GM19193 (cell line): ENCODE measurements at regions not wholly inside any gene's neighbourhood (a gene's known extent, or its start where the extent isn't known, plus 50 kb on each side); places are given as distances from the start of the nearest gene placed in this dataset.

Experiments
- POLR2A ChIP-seq: IDR thresholded peaks from 4 replicates; pipeline ENCODE4 v1.6.1; 2011; ENCODE audit not compliant: insufficient read depth, insufficient read length; ENCODE audit errors: extremely low read depth

DNA sequence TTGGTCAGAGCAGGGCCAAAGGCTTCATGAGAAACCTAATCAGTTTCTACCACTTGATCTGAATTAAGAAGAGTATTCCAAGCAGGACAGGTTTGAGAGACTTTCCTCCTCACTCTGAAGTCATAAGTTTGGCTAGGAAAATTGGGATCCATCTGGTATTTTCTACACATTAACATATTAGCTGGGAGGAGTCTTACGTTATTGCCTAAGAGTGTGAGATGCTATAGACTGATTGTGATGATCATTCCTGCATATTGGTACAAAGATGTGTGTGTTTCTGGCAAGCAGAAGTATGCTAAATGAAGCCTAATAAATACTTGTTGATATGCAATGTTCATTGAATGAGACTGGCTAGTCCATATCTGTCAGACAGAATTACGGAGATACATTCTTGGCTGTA is 73.5 kb upstream of the RASGRP1 start:
- TF ChIP-seq POLR2A: no peak

DNA sequence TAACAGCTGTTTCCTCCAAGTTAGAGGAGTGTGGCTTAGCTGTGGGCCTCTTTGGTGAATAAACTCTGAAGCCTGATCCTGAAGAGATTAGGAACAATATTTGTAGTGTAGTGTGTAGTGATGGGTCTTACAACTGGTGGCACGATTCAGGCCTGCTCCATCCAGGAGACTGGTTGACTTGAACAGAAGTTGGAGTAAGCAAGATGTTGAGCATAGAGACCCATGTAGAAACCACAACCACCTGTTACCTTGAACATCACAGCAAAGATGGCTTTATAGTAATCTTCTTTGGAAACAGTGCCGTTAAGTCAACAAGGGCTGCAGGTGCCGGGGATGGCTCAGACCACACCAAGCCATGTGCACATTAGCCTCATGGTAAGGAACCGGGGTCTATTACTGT is 74.2 kb upstream of the RASGRP1 start:
- TF ChIP-seq POLR2A: no peak

DNA sequence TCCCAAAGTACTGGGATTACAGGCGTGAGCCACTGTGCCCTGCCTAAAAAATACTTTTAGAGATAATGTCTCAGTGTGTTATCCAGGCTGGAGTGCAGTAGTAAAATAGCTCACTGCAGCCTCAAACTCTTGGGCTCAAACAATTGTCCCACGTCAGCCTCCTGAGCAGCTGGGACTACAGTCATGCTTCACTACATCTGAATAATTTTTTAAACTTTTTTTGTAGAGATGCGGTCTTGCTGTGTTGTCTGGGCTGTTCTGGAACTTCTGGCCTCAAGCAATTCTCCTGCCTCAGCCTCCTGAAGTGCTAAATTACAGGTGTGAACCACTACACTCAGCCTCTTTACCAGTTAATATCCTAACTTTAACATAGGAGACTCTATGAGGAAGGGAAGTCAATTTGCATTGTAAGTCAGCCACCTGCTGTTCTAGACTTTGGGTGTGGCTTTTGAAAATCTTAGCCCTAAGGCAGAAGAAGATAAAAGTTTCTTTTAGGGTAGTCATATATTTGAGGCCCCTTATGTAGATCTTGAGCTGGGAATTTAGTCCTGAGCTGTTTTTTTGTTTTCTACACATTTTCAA is 78.2 kb upstream of the RASGRP1 start:
- no peak for TF ChIP-seq POLR2A

DNA sequence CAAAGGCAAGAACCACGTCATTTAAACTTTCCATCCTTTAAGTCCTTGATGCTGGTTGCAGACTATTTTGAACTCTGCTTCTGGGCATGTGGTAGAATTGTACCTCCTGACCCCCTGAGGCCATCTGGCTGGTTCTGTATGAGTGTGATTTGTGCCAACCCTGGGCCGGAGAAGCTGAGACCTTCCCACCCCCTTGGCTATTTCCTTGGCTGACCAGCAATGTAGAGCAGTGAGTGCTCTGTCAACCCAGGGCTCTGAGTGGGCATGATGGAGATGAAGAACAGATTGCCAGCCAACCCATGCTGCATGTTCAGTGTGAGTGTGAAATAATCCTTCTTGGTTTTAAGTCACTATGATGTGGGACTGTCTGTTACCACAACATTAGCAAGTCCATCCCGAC is 82.1 kb upstream of the RASGRP1 start:
- TF ChIP-seq POLR2A: no peak

DNA sequence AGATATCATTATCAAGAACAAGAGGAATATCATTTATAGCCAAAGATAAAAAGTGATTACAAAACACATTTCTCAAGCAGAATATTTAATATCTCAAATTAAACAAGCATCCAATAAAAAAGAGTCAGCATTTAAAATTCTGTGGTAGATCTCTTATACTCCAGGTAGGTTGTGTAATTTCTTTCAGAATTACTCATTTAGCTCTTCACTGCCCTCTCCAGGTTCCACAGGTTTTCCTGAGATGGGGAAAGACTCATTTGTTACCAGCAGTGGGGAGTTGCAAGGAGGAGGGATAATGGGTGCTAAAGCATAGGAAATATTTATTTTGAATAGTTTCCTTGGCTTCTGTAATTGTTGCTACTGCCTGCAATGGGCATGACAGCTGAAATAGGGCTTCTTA is 83.1 kb upstream of the RASGRP1 start:
- no peak for TF ChIP-seq POLR2A

DNA sequence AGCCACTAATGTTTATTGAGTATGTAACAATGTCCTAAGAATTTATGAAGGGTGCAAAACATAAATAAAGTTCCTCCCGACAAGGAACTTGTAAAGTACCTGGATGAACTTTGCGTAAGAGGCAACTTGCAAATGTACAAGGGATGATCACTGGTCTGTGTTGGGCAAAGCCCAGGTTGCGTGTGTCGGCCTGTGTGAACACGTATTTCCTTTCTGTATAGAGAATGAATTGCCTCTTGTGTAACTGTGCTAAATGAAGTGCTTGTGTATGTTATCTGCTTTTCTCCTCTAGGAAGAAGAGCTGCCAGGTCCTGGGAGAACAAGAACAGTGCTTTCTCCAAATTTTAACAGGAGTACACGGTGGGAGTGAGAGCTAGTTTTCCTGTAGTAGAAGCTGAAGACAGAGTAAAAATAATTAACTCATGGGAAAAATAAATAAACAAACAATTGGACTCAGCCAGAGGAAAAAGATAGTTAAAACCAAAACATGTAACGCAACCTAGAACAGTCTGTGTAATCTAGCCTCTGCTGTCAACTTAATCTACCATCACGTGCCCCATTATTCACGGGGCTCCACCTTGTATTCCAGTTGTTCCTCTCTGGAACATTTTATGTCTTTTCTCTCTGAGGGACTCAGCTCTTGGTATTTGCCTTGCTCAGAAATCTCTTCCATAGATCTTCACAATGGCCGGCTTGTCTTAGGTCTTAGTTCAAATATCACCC is 83.7 kb upstream of the RASGRP1 start:
- TF ChIP-seq POLR2A: no peak

DNA sequence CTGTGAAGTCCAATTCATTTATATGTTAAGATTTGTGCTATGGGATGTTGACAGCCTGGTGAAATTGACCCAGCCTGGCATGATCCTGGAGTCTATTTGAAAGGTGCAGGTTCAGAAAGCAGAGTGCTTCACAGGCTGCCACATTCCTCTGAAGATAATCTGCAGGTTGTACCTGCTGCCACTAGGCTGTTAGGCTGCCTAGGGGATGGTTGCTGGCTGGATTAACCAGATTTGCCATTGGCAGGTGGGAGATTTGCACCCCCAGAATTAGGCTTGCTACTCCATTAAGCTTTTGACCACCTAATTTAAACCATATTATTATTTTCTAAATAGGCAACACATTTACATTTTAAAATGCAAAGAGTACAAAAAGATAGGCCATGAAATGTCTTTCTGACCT is 85.8 kb upstream of the RASGRP1 start:
- TF ChIP-seq POLR2A: no peak

DNA sequence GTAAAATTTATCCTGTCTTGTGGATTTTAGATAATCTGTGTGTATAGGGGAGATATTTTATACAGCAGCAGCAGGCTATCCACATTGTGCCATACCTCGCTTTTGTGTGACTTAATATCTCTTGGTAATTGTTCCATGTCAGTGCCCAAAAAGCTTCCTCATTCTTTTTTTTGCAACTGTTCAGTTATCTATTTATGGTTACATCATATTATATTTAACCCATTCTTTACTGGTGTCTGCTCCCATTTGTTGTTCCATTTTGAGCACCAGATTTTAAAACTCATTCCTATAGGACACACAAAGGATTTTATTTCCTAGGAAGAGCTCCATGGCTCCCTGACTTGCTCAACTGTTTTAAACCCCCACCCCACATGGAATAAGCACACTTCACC is 86.3 kb upstream of the RASGRP1 start:
- no peak for TF ChIP-seq POLR2A

DNA sequence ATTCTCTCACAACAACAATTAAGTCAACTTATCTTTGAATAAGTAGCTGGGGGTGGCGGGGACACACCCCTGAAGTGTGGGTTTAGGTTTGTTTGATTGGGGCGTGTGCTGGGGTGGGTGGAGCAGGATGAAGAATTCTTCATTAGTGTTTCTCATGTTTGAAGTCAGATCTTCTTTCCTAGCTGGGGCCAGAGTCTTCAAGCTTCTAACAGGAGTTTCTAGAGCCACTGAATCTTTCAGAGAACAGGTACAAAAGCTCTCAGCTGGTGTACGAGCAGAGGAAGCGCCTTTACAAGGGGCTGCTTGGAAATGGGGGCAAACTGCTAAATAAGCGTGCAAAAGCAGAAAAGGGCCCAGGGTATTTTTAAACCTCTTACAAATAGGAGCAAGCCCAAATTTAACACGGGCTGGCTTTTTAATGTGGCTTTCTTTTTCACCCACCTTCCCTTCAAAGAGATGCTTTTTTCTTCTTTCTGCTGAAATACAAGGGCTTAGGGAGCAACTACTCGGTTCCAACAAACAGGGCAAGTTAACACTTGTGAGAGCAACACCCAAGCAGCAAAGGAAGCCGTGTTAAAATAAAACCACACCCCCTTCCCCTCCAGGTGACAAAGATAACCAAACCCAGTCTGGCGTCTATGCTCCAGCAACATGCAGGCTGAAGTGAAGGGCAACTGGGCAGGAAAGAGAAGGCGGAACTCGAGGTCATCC is 86.9 kb upstream of the RASGRP1 start:
- no peak for TF ChIP-seq POLR2A

DNA sequence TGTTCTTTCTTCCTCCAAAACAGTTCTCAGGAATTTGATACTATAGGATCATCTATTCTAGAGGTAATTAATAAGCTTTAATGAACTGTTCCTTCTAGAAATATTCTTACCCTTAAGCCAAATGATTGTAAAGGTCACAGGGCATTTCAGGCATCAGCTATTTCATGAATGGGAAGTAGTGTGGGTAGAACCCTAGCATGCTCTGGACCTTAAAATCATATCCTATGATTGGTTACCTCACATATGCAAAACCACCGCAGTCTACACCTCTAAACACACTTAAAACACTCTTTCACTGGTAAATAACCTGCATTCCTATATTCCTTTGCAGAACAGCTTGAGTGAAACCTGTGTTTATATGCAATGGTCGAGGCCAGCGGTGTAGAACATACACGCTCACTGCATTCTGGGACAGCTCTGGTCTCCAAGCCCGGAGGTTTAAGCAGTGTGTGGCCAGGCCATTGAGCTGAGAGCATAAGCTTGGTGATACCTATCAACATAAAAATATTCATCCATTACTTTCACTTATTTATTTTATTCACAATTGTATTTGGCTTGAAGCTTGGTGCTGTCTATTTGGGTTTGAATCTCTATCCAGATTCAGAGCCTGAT is 87.7 kb upstream of the RASGRP1 start:
- no peak for TF ChIP-seq POLR2A

DNA sequence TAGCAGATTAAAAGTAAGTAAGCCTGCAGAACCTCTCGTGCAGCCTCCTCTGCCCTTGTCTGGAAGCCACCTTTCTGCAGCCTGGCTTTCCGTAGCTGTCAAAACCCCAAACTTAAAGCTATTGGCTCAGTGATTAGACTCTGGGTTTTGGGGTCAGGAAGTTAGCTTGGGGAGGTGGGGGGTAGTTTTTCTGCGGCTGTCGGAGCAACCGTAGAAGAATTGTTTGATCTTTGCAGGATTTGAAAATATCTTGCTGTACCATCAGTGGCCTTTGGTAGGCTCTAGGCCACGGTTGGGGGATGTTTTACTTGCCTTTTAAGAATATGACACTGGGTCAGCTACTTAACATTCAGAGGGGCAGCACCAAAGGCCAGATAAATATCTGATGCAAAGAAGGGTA is 88.4 kb upstream of the RASGRP1 start:
- no peak for TF ChIP-seq POLR2A

DNA sequence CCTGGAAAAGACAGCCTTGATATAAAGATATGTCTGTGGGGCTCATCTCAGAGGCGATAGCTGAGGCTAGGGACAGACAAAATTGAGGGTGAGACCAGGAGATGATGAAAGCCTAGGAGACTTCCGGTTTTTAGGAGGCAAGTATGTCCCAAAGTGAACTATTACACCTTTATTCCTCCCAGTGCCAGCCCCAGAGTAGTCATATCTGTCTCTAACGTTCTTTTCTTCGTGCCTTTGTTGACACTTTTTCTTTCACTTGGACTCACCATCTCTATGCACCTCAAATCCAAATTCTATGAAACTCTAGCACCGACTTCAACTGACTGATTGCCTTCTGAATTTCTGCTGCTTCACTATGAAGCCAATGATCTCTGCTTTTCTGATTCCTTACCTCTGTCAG is 93.8 kb upstream of the RASGRP1 start:
- TF ChIP-seq POLR2A: no peak

DNA sequence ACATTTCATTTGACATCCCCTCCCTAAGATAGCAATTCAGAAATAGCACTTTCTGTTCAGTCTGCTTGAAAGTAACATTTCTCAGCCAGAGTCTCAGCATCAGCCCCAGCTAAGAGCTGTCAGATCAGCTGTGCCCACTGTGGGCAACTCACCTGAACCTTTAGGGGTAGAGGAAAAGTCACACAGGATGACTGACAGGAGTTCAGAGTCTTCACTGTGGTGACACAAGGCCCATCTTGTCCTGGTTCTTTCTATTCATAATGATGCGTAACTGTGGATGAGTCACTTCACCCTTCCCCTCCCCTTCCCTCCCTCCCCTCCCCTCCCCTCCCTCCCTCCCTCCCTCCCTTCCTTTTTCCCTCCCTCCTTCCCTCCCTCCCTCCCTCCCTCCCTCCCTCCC is 96.1 kb upstream of the RASGRP1 start:
- no peak for TF ChIP-seq POLR2A

DNA sequence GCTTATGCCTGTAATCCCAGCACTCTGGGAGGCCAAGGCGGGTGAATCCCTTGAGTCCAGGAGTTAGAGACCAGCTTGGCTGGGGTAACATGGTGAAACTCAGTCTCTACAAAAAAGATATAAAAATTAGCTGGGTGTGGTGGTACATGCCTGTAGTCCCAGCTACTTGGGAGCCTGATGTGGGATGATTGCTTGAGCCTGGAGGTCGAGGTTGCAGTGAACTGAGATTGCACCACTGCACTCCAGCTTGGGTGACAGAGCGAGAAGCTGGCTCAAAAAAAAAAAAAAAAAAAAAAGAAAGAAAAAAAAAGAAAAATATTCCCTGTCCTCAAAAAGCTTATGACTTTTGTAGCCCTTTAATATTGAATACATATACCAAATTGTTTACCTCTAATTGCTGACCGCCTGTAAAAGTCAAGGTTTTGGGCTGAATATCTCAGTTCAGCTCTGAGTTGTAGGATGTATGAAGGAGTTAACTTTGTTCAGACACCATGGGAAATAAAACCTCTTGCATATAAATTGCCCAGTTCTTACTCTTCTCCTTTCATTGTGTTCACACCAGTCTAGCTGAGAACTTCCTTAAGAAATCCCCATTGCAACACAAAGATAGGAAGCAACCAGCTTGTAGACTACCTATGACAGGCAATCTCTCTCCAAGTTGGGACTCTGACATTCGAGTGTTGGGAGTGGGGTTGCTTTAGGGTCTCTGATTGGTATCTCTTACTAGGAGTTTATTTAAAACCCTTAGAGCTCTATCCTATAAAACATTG is 97.6 kb upstream of the RASGRP1 start:
- no peak for TF ChIP-seq POLR2A

DNA sequence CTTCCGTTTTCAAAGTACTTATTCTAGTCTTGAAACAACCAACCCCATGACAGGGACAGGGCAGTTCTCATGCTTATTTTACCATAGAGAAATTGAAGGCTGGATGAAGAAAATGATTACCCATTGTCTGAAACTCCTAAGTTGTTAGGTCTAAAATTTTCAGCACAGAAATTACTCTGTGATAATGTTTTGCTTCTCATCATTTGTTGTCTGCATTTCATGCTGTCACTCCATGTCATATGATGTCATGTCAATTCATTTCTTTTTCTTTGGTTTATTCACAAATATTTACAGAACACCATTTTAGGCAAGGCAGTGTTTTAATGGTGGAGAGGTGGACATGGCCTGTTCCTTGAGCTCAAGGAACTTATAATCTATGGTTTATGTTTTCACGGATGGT is 98.2 kb upstream of the RASGRP1 start:
- no peak for TF ChIP-seq POLR2A
